Mesenchymal stem cell (in vitro differentiated cells and primary cell): ENCODE measurements at regions not wholly inside any gene's neighbourhood (a gene's known extent, or its start where the extent isn't known, plus 50 kb on each side); places are given as distances from the start of the nearest gene placed in this dataset.

Source experiments
- DNase-seq: peaks from one replicate; pipeline ENCODE4 v3.0.0-alpha.2; 2013
- H2AFZ ChIP-seq: one replicate; pipeline ENCODE4 v1.6.1; 2013; ENCODE audit warnings: low read depth, mild to moderate bottlenecking, control low read depth, inconsistent platforms, low read length, moderate library complexity
- H2AK5ac ChIP-seq: 2 replicates; pipeline ENCODE4 v1.6.1; 2013; ENCODE audit warnings: low read length, moderate library complexity, mild to moderate bottlenecking, inconsistent platforms; ENCODE audit not compliant: severe bottlenecking
- H2BK120ac ChIP-seq: one replicate; pipeline ENCODE4 v1.6.1; 2013; ENCODE audit warnings: low read depth, mild to moderate bottlenecking, inconsistent platforms, low read length, moderate library complexity
- H2BK12ac ChIP-seq, 2 experiments: one replicate each; pipeline ENCODE4 v1.6.1; 2013; ENCODE audit warnings: inconsistent platforms in 2 of 2, low read length in 2 of 2, mild to moderate bottlenecking in 2 of 2, moderate library complexity in 2 of 2, control low read depth in 1 of 2
- H2BK15ac ChIP-seq: one replicate; pipeline ENCODE4 v1.6.1; 2013; ENCODE audit warnings: mild to moderate bottlenecking, low read depth, inconsistent platforms; ENCODE audit not compliant: poor library complexity, severe bottlenecking
- H2BK5ac ChIP-seq: 2 replicates; pipeline ENCODE4 v1.6.1; 2013; ENCODE audit warnings: low read depth, mild to moderate bottlenecking, low read length, control low read depth, inconsistent platforms; ENCODE audit not compliant: poor library complexity, severe bottlenecking
- H3K14ac ChIP-seq, 2 experiments: one replicate each; pipeline ENCODE4 v1.6.1; 2013; ENCODE audit warnings: inconsistent platforms in 2 of 2, low read length in 2 of 2, control low read depth in 1 of 2, mild to moderate bottlenecking in 1 of 2, moderate library complexity in 1 of 2
- H3K18ac ChIP-seq, 2 experiments: one replicate each; pipeline ENCODE4 v1.6.1; 2013; ENCODE audit warnings: inconsistent platforms in 2 of 2, low read length in 2 of 2, control low read depth in 1 of 2, low read depth in 1 of 2, mild to moderate bottlenecking in 1 of 2
- H3K23ac ChIP-seq, 2 experiments: one replicate each; pipeline ENCODE4 v1.6.1; 2013; ENCODE audit warnings: inconsistent platforms in 2 of 2, low read length in 2 of 2, mild to moderate bottlenecking in 2 of 2, moderate library complexity in 2 of 2, control low read depth in 1 of 2
- H3K27ac ChIP-seq: 2 replicates; pipeline ENCODE4 v1.5.1; 2013; ENCODE audit warnings: mild to moderate bottlenecking, moderate library complexity, low read length, control low read depth, inconsistent platforms; ENCODE audit not compliant: poor library complexity, severe bottlenecking
- H3K27me3 ChIP-seq, 2 experiments: 2 replicates each; pipeline versions ENCODE4 v1.6.1 to v1.7.0; 2013; ENCODE audit warnings: low read length in 2 of 2, mild to moderate bottlenecking in 2 of 2, moderate library complexity in 2 of 2, control low read depth in 1 of 2, inconsistent platforms in 1 of 2; ENCODE audit not compliant: control insufficient read depth in 1 of 2, insufficient read depth in 1 of 2
- H3K36me3 ChIP-seq, 2 experiments: 2 replicates each; pipeline versions ENCODE4 v1.6.1 to v1.7.0; 2013; ENCODE audit warnings: low read length in 2 of 2, control low read depth in 1 of 2, inconsistent platforms in 1 of 2, low read depth in 1 of 2, mild to moderate bottlenecking in 1 of 2; ENCODE audit not compliant: insufficient read depth in 2 of 2, control insufficient read depth in 1 of 2
- H3K4ac ChIP-seq, 2 experiments: one replicate each; pipeline ENCODE4 v1.6.1; 2013; ENCODE audit warnings: inconsistent platforms in 2 of 2, low read length in 2 of 2, mild to moderate bottlenecking in 2 of 2, moderate library complexity in 2 of 2, control low read depth in 1 of 2, low read depth in 1 of 2
- H3K4me1 ChIP-seq: 2 replicates; pipeline ENCODE4 v1.6.1; 2013; ENCODE audit warnings: low read depth, low read length, control low read depth; ENCODE audit not compliant: control insufficient read depth, insufficient read depth
- H3K4me2 ChIP-seq: 2 replicates; pipeline ENCODE4 v1.6.1; 2013; ENCODE audit warnings: low read length, mild to moderate bottlenecking, inconsistent platforms; ENCODE audit not compliant: poor library complexity, severe bottlenecking
- H3K4me3 ChIP-seq, 2 experiments: 2 replicates each; pipeline versions ENCODE4 v1.5.1 to v1.7.0; 2013; ENCODE audit warnings: low read length in 2 of 2, mild to moderate bottlenecking in 2 of 2, control low read depth in 1 of 2, low read depth in 1 of 2; ENCODE audit not compliant: insufficient read depth in 1 of 2
- H3K79me1 ChIP-seq: replicated peaks from 2 replicates; pipeline ENCODE4 v1.6.1; 2013; ENCODE audit warnings: mild to moderate bottlenecking, control low read depth, low read length, inconsistent platforms; ENCODE audit not compliant: poor library complexity, severe bottlenecking
- H3K9ac ChIP-seq: 2 replicates; pipeline ENCODE4 v1.7.0; 2013; ENCODE audit warnings: mild to moderate bottlenecking, low read length, moderate library complexity
- H3K9me3 ChIP-seq: 2 replicates; pipeline ENCODE4 v1.7.0; 2013; ENCODE audit warnings: mild to moderate bottlenecking, low read length; ENCODE audit not compliant: control insufficient read depth
- H4K8ac ChIP-seq: one replicate; pipeline ENCODE4 v1.6.1; 2013; ENCODE audit warnings: inconsistent platforms, mild to moderate bottlenecking, low read length, moderate library complexity
- H4K91ac ChIP-seq: one replicate; pipeline ENCODE4 v1.6.1; 2013; ENCODE audit warnings: mild to moderate bottlenecking, low read length, inconsistent platforms
- WGBS: methylation state at CpG from one replicate; pipeline ENCODE4 v1.1.7; 2013; ENCODE audit warnings: mixed read lengths; 5-methylcytosine and 5-hydroxymethylcytosine counted together

GRCh38 chr14:94998110-94998509 is 159.2 kb downstream of the DICER1 start:
- Histone ChIP-seq H3K18ac (no peak overlapping the region), H2BK5ac (no peak overlapping the region), H3K27ac (no peak overlapping the region), H4K91ac (no peak overlapping the region), H3K36me3 (no peaks in the 10 kb centered on the region), H2BK120ac (no peak overlapping the region), H3K23ac (no peak overlapping the region), H2BK15ac (no peak overlapping the region), H2BK12ac (no peak overlapping the region), H3K9ac (no peak overlapping the region), H3K27me3 (peaks cover 25 to 32% of the 10 kb centered on the region in 2 experiments), H3K4ac (no peak overlapping the region), H2AFZ (no peak overlapping the region), H3K4me2 (no peak overlapping the region), H3K4me1 (no peaks in the 10 kb centered on the region), H2AK5ac (no peak overlapping the region), H3K4me3 (no peak overlapping the region), H3K14ac (no peak overlapping the region), H4K8ac (no peak overlapping the region), H3K79me1 (no peaks in the 10 kb centered on the region), H3K9me3 (no peaks in the 10 kb centered on the region)
- no peak for DNase-seq
- WGBS = 50% methylated on average over 2 of the region's 2 CpGs

GRCh38 chr14:94995551-94995950 is 161.8 kb downstream of the DICER1 start:
- Histone ChIP-seq H2BK5ac (no peak overlapping the region), H3K9ac (no peak overlapping the region), H3K14ac (no peak overlapping the region), H2AK5ac (no peak overlapping the region), H3K23ac (no peak overlapping the region), H2AFZ (no peak overlapping the region), H3K79me1 (no peaks in the 10 kb centered on the region), H2BK12ac (no peak overlapping the region), H2BK120ac (no peak overlapping the region), H3K4me2 (no peak overlapping the region), H3K4me1 (no peaks in the 10 kb centered on the region), H3K4ac (no peak overlapping the region), H4K8ac (no peak overlapping the region), H3K9me3 (no peaks in the 10 kb centered on the region), H3K27me3 (peaks cover 15 to 29% of the 10 kb centered on the region in 2 experiments), H3K27ac (no peak overlapping the region), H3K18ac (no peak overlapping the region), H2BK15ac (no peak overlapping the region), H3K4me3 (no peak overlapping the region), H4K91ac (no peak overlapping the region), H3K36me3 (no peaks in the 10 kb centered on the region)
- no peak for DNase-seq
- 87% methylated on average over 10 of the region's 10 CpGs for WGBS

GRCh38 chr14:94994245-94994644 is 163.1 kb downstream of the DICER1 start:
- Histone ChIP-seq H3K4me2 (no peak overlapping the region), H3K36me3 (no peaks in the 10 kb centered on the region), H2BK120ac (no peak overlapping the region), H3K18ac (no peak overlapping the region), H3K4ac (no peak overlapping the region), H3K9ac (no peak overlapping the region), H3K4me1 (no peaks in the 10 kb centered on the region), H3K23ac (no peak overlapping the region), H3K4me3 (no peak overlapping the region), H2BK15ac (no peak overlapping the region), H4K91ac (no peak overlapping the region), H2BK12ac (no peak overlapping the region), H3K27ac (no peak overlapping the region), H3K9me3 (no peaks in the 10 kb centered on the region), H3K79me1 (no peaks in the 10 kb centered on the region), H4K8ac (no peak overlapping the region), H3K27me3 (peaks cover 15 to 23% of the 10 kb centered on the region in 2 experiments), H2AFZ (no peak overlapping the region), H2BK5ac (no peak overlapping the region), H3K14ac (no peak overlapping the region), H2AK5ac (no peak overlapping the region)
- 76% methylated on average over 1 of the region's 1 CpG for WGBS
- no peak for DNase-seq

- no peak overlapping the region for H4K8ac ChIP-seq
- H2BK12ac ChIP-seq = no peak overlapping the region
- H2BK15ac ChIP-seq = no peak overlapping the region
- no peak overlapping the region for H3K9ac ChIP-seq
- DNase-seq = no peak
- no peak overlapping the region for H2AK5ac ChIP-seq
- no peak overlapping the region for H3K14ac ChIP-seq
- no peak overlapping the region for H3K27ac ChIP-seq
- no peaks in the 10 kb centered on the region for H3K79me1 ChIP-seq
- H3K4me3 ChIP-seq = no peak overlapping the region
- H3K4me1 ChIP-seq = no peaks in the 10 kb centered on the region
- no peak overlapping the region for H3K18ac ChIP-seq
- H3K27me3 ChIP-seq = peaks cover 3 to 12% of the 10 kb centered on the region in 2 experiments
- H3K36me3 ChIP-seq = no peaks in the 10 kb centered on the region
- H3K4ac ChIP-seq = no peak overlapping the region
- H2AFZ ChIP-seq = no peak overlapping the region
- H3K9me3 ChIP-seq = no peaks in the 10 kb centered on the region
- H4K91ac ChIP-seq = no peak overlapping the region
- no peak overlapping the region for H2BK120ac ChIP-seq
- H3K23ac ChIP-seq = no peak overlapping the region
- no peak overlapping the region for H2BK5ac ChIP-seq
- H3K4me2 ChIP-seq = no peak overlapping the region
Observed at GRCh38 chr14:94992046-94992445, 165.3 kb downstream of the DICER1 start.
